Amygdala (tissue), 56 donors: ENCODE measurements at regions not wholly inside any gene's neighbourhood (a gene's known extent, or its start where the extent isn't known, plus 50 kb on each side); places are given as distances from the start of the nearest gene placed in this dataset.

ENCODE experiments used
- DNase-seq, 56 donors: peaks; one replicate each; lab custom pipeline; 2025; lab: John Stamatoyannopoulos, UW

DNA sequence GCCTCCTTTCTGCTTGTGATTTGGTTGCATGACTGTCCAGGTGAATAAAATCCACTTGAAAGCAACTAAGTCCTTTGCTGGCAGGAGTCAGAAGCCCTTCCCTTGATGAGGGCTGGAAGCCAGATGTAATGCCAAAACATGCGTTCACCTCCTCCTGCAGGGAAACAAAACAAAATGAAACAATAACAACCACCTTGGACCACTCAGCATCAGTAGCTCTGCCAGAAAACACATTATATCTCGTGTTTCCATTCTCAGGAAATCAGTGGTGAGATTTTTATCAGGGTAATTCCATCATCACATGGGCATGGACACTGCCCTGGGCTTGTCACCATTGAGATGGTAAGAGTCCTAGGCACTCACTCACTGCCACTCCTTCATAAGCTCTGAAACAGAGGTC is 350.3 kb upstream of the ACTBL2 start:
- no peak for DNase-seq

DNA sequence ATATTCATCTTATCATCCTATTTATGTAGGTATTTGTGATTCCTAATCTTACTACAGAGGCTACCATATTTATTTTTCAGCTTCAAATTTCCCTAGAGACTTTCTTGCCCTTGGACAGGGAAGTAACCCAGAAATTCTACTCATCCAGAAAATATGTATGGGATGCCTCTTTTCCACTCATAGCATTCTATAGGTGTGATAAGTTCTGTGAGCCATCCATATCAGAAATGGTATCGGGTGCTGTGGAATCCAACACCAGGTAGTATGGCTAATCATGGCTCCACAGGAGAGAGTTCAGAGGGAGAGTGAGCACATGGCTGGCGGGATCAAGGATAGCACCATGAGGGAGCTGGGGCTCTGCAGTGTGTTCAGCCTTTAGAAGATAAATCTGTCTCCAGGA is 349.3 kb upstream of the ACTBL2 start:
- DNase-seq = no peak

DNA sequence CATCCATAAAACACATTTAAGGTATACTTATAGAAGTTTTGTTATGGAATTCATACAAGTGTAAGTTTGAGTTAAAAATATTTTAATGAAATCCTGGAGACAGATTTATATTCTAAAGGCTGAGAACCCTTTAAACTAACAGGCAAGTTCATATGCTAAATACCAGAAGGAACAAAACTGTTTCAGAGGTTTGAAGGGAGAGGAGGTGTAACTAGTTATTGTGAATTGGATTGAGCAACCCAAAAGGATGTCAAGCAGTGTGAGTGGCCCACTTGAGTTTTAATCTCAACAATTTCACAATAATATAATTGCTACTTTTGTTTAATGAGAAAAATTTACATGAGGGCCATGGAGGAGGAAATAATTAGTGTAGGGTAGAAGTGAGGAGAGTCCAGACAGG is 348.5 kb upstream of the ACTBL2 start:
- DNase-seq = no peak

DNA sequence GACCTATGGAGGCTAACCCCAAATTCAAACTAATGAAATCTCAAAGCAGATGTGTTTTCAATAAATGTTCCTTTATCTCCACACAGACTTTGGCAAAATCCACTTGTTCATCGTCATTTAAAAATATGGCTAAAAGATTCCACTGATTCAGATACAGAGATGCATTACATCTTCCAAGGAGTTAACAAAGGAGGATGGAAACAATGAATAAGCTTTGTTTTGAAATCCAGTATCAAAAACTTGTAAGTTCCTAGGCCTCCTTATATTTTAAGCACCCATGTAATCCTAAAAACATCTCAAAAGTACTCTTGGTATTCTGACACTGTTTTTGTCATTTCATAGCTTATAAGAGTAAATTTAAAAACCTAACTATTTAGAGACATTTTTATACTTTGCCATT is 345.6 kb upstream of the ACTBL2 start:
- DNase-seq = no peak

DNA sequence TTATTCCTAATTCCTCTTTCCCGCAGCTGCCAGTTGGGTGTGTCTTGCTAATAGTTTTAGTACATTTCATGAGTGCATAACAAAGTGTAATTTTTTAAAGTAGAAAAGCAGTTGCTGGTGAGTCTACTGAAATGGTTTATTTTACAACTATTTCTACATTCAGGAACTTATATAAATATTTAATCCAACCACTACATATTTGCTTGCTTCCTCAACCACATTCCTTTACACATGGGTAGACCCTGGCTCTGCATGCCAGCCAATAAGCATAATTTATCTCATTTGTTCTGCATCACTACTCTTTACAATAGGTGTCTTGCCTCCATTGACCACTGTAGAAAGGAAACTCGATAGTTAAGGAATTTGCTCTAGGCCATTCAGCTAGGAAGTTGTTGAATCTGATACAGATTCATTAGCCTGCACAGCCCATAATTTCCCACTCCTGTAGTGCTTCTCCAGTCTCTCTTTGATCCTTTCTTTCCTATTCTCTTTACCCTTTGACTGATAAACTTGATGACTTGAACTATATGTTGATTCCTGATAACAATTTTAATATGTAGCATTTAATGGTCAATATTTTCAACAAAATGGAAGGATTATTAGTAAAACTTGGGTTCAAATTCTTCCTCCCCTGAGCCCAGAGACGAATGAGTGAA is 342.5 kb upstream of the ACTBL2 start:
- DNase-seq = no peak

DNA sequence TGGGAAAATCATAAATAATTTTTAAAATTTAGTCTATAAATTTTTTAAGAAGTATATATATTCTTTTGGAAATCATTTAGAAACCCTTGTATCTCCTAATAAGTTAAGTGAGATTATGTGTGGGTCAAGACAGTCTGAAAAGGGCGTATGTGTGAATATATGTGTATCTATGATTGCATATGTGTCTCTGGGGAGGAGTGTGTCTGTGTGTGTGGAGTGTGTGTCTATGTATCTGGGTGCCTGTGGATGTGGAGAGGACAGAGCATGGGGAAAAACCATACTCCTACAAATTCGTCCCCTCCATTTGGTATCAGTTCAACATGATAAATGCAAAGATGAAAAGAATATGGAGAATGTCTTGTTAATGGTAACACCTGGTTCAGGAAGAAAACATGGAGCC is 342.0 kb upstream of the ACTBL2 start:
- no peak for DNase-seq

DNA sequence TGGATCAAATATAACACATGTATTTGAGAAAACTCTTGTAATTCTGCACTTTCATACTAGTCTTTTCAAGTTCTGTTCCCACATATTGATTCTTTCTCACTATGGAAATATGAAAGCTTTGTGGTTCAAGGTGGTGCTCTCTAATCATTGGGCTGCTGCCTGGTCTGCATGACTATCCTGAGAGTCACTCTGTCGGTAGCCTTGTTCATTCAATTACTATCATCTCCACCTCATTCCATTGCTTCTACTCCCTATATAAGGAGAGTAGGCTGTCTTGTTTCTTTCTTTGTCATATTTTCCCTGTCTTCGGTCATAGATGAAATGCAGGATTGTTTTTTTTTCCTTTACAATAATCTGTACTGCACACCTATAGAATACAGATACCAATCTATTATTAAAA is 341.4 kb upstream of the ACTBL2 start:
- DNase-seq = no peak

DNA sequence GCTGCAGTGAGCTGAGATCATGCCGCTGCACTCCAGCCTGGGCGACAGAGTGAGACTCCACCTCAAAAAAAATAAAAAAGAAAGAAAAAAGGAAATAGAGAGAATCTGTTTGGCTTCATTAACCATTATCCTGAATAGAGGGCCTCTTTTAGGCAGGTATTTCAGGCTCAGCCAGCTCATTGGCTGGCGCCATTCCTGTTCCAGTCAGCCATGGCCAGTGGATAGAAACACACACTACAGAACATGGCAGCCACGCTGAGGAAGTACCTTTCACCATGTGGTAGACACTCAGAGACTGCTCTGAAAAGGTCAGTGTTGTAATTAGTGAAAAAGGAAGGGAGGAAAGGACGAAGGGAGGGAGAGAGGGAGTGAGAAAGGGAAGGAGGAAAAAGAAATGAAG is 340.0 kb upstream of the ACTBL2 start:
- no peak for DNase-seq

DNA sequence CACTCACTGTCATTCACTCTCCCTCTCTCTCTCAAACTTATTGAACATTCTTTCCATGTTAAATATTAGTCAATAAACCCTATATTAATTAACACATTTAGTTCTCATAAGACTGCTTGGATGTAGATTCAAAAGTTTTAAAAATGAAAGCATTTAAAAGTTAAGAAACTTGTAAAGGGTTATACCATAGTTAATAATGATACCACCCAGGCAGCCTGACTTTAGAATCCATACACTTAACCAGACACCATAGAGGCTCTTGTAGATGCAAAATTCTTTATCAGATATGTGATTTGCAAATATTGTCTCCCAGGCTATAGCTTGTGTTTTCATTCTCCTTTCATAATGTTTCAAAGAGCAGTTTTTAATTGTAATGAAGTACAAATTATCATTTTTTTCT is 335.8 kb upstream of the ACTBL2 start:
- DNase-seq = no peak

DNA sequence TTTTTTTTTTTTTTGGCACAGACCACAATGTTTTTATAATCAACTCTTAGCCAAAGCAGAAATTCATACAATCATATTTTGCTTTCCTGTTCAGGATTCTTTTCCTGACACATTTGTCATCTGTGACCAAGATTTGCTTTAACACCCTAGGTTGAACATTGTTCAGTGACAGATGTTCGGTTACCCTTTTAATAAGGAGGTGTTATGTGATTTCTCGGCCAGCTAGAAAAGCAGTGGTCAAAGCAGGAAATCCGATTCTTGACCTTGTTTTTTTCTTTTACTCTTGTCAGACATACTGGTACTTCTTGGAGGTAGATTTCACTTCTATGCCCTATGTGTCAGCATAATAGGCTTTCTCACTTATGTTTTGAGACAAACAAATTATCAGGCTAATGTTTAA is 335.3 kb upstream of the ACTBL2 start:
- no peak for DNase-seq

DNA sequence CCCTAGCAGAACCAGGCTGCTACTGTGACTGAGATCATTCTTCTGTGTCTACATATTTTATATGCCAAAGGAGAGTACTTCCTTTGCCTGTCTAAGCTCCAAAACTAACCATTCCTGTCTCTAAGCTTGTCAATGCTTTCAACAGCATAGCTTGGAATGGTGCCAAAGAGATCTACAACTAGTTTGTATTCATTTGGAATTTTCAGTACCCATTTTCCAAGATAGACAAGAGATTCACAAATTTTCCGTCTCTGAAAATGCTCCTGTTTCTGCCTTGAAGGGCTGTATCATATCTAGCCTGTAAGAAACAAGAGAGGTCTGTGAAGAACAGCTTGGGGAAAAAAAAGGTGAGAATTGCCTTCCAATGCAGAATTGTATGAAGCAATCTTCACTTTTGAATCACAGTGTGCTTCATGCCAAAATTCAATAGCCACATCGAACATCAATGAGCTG is 334.4 kb upstream of the ACTBL2 start:
- DNase-seq = no peak

DNA sequence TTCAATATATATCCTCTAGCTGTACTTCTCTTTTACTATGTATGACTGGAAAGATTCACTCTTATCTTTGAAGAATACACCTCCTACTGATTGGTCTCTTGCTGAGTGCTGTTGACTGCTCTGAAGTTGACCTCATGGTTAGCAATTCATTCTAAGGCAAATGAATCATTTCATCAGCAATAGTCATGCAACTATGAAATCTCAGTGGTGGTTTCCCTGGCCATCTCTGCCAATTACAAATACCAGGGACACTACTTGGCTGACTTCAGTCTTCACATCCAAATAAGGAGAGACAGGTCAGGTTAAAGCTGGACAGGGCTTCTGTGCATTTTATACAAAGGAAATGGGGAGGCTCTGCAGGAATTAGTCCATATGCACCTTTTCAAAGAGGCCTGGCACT is 333.5 kb upstream of the ACTBL2 start:
- no peak for DNase-seq

DNA sequence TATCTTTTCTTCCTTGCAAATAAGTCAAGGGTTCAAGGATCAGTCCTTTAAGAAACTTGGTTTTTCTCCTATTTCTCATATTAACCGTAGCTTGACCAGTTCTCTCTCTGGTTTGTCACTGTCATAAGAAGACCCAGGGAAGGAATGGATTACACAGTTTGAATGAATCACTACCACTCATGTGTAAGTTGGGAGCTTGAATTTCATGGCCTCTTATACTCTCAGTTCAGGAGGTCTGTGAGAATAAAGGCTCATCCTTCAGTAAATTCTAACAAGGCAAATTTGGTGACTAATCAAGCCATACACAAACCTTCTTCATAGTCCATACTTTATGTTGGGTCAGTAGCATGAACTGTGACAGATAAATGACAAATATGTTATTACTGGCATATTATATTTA is 323.1 kb upstream of the ACTBL2 start:
- DNase-seq = no peak

DNA sequence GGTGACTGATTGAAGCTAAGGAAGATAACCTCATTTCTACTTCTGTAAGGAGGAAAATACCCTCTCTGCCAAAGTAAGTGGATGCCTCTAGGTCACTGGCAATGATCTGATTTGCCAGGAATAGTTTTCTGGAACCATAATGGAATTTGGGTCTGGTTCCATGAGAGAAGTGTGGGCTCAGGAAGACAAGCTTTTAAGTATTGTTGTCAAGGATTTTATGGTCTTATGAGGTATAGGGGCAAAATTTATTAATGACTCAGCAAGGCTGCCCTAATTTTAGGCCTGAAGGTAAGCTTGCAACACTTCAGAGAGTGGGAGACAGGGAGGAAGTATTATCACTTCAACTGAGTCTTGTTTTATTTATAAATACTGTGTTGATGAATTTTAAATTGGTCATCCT is 322.6 kb upstream of the ACTBL2 start:
- no peak for DNase-seq

DNA sequence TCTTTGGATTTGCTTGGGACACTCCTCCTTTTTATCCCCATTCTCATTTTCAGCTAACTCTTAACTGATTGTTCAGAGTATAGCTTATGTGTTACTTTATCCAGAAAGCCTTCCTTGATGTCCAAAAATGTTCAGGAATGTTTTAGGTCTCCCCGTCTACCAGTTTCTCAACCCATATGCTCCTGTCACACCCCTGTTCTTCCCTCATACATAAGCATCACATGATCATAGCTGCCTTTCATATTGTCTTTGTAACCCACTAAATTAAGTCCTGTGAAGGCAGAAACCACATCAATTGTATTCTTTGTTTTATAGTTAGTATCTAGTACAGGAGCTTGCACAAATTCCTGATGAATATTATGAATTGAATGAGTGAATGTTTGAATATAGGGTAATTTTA is 321.9 kb upstream of the ACTBL2 start:
- no peak for DNase-seq

DNA sequence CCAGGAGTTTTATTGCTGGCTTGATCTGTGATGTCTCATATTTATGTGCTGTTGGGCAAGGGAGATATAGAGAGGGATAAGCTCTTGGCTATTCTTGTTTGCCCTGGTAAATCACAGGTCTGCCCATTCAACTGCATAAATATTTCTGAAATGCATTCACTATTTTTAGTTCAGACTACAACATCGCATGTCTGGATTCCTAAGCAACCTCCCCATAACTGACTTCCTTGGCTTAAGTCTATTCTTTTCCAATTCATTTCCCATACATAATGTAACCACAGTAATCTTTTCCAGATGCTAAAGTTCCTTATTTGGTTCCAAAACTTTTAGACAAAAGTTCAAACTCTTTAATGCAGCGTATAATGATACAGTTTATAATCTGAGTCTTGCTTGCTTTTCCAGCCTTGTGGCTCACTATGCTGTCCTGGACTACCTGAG is 321.4 kb upstream of the ACTBL2 start:
- no peak for DNase-seq

DNA sequence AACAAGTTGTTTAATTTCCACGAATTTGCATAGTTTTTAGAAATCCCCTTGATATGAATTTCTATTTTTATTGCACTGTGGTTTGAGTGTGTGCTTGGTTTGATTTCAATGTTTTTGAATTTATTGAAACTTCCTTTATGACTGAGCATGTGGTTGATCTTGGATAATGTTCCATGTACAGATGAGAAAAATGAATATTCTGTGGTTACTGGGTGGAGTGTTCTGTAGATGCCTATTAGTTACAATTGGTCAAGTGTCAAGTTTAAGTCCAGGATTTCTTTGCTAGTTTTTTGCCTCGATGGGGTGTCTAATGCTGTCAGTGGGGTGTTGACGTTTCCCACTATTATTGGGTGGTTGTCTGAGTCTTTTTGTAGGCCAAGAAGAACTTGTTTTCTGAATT is 319.5 kb upstream of the ACTBL2 start:
- DNase-seq = no peak

DNA sequence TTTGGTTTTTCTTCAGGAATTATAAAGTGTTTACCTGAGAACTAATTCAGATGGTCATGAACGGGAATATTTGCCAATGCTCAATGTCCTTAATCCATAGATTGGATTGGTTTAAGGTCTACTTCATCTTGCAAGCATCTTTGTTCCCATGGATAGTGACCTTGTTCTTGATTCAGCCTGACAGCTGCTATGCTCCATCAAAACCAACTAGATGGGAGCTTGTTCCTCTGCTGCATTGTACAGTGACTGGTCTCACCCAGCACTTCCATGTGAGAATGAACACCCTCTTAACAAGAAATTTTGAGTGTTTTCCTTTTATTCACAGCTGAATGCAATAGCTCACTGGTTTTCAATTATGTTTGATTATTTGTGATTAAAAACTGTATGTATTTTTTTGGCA is 312.6 kb upstream of the ACTBL2 start:
- no peak for DNase-seq

DNA sequence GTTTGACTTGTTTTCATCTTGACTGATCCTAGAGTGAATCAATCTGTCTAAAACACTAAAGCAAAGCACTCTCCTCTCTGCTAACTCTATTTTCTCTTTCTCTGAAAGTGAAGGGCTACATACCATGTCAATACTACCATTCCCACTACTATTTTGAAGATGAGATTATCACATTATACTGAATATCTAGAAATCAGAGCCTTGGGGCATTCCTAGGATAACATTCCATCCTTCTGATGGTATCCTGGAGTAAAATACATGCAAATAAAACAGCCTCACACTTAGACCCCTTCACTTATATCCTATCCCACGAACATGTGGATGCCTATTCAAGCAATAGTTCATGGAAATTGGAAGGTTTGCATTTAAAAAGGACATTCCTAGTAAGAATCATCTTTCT is 309.3 kb upstream of the ACTBL2 start:
- no peak for DNase-seq

DNA sequence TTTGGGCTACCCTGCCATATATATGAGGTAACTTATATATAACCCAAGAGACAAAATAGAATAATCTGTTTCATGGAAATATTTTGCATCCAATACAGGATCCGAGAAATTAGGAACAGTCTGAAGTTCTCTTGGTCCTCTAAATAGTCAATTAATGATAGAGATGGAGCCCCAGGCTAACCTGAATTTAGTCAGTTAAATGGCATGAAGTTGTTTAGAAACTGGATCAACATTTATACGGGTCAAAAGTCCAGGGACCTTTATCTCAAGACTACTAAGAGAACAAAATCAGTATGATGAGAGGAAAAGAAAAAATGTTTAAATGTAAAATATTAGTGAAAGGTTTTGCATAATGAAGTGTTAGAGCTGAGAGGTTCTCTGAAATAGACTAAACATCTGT is 303.3 kb upstream of the ACTBL2 start:
- no peak for DNase-seq

DNA sequence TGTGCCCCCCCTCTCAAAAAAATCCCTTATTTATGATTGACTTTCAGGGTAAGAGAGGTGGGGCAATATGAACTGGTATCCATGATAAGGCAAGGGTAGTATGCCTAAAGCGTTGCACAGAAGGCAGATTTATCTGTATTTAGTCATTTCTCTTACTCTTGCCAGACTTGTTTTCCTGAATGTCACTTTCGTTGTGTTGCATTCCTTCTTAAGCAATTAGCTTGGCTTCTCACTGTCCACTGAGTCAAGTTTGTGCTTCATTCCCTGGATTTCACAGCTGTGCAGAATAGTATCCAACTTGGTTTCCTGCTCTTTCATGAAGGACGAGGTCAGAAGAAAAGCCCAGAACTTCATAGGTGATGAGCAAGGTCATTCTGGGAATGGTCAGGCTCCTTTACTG is 301.5 kb upstream of the ACTBL2 start:
- DNase-seq = no peak

DNA sequence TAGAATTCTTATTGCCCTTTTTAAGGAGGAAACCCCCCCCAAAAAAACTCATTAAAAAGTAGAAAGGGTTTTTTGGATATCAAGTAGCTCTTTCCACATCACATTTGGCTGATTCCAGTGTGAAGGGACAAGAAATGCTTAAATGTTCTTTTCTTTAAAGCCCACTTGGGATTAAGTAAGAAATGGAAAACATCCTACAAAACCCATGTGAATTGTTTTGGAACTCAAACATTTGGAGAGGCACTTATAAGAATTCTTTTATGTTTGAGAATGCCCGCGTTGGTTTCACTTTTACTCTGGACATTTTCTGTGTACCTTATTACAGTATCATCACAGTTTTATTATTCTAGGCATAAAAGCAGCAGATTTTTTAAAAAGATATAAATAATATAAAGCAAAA is 301.1 kb upstream of the ACTBL2 start:
- no peak for DNase-seq

DNA sequence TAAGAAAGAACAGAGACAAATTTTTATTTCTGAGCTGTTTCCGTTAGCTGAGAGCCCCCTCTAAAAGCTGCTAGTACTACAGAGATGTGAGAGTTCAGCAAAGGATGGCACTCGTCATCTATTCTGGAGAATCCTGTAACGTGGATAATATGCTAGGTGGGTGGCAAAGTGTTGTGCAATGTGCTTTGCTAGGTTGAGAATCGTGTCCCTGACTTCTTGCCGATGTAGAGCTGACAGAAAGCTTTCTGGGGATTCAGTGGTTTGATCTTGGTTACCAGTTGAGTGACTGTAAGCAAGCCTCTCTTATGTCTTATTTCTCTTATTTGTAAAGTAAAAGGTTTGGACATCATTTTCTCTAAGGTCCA is 298.3 kb upstream of the ACTBL2 start:
- no peak for DNase-seq
